22Rv1 (cell line): ENCODE measurements at regions not wholly inside any gene's neighbourhood (a gene's known extent, or its start where the extent isn't known, plus 50 kb on each side); places are given as distances from the start of the nearest gene placed in this dataset.

Experiments
- CTCF ChIP-seq: fragments of 450-650 bp; IDR thresholded peaks from 2 replicates; pipeline ENCODE4 v1.5.1; 2017; ENCODE audit warnings: mild to moderate bottlenecking
- ZFX ChIP-seq: fragments of 450-650 bp; IDR thresholded peaks from 2 replicates; pipeline ENCODE4 v1.6.1; 2017; ENCODE audit warnings: antibody characterized with exemption, borderline replicate concordance

- TF ChIP-seq CTCF = no peak
- no peak for TF ChIP-seq ZFX
Observed at GRCh38 chr1:214833178-214833756, 230.3 kb downstream of the CENPF start.
